HepG2 (cell line): ENCODE measurements at regions not wholly inside any gene's neighbourhood (a gene's known extent, or its start where the extent isn't known, plus 50 kb on each side); places are given as distances from the start of the nearest gene placed in this dataset.

Experiments
- ATAC-seq: fragments of 200-7000 bp; cut with Tn5 transposase; 3 replicates; pipeline ENCODE4 v1.9.1; 2020; ENCODE audit warnings: mild to moderate bottlenecking, moderate library complexity
- BruUV-seq: library from RNA; stranded (reverse); fragments of 400-500 nt; replicated peaks from 2 replicates; lab custom pipeline; 2021; lab: Mats Ljungman, UMichigan
- CTCF ChIA-PET: fragments of 300-600 bp; formaldehyde crosslinking; extraction: SDS; loops from one replicate; lab custom pipeline; 2021; ENCODE audit warnings: low total read pairs, inconsistent platforms, low intra/inter-chr PET ratio; lab: Yijun Ruan, JAX
- POLR2A ChIA-PET: fragments of 350-600 bp; sonication (Branson Sonifier 250); formaldehyde crosslinking; loops from one replicate; lab custom pipeline; 2020; ENCODE audit warnings: antibody characterized with exemption, inconsistent platforms; lab: Yijun Ruan, JAX
- DNase-seq: peaks from one replicate; pipeline ENCODE4 v3.0.0-alpha.2; 2015; ENCODE audit warnings: low spot score
- FAIRE-seq: peaks from 3 replicates; lab custom pipeline; 2011; peaks lifted over from hg19 to GRCh38; lab: Jason Lieb, UNC
- H2AFZ ChIP-seq: one replicate; pipeline ENCODE4 v1.6.1; 2011; ENCODE audit warnings: low read length, inconsistent platforms
- H3K27ac ChIP-seq: fragments of 300-600 bp; 3 replicates; pipeline ENCODE4 v1.8.0; 2011; ENCODE audit warnings: mixed run types, mild to moderate bottlenecking, mixed read lengths, low read length, inconsistent platforms; ENCODE audit not compliant: insufficient read depth; ENCODE audit errors: extremely low read length
- H3K27me3 ChIP-seq, 2 experiments: fragments of 200-600 bp in 1 of 2; 2 replicates in 1 of 2; 3 replicates in 1 of 2; pipeline versions ENCODE4 v1.6.0 to v1.8.0; 2011; ENCODE audit warnings: low read length in 2 of 2, mild to moderate bottlenecking in 2 of 2, moderate library complexity in 2 of 2, inconsistent platforms in 1 of 2; ENCODE audit not compliant: insufficient read depth in 2 of 2, control insufficient read depth in 1 of 2
- H3K36me3 ChIP-seq, 2 experiments: fragments of 200-600 bp in 1 of 2; replicated peaks in 1 of 2; 2 replicates in 1 of 2; 3 replicates in 1 of 2; pipeline versions ENCODE4 v1.5.1 to v1.8.0; 2011; ENCODE audit warnings: low read length in 2 of 2, inconsistent platforms in 1 of 2; ENCODE audit not compliant: insufficient read depth in 2 of 2, control insufficient read depth in 1 of 2
- H3K4me1 ChIP-seq: 2 replicates; pipeline ENCODE4 v1.5.1; 2012; ENCODE audit warnings: low read length, inconsistent platforms; ENCODE audit not compliant: insufficient read depth
- H3K4me2 ChIP-seq: 2 replicates; pipeline ENCODE4 v1.6.0; 2011; ENCODE audit warnings: low read depth, low read length, inconsistent platforms
- H3K4me3 ChIP-seq, 3 experiments: fragments of 200-600 bp in 1 of 3; sonication (generic), shearing (Covaris generic) in 1 of 3; replicated peaks in 1 of 3; 2 replicates each; pipeline ENCODE4 v1.5.1; 2011 to 2016; ENCODE audit warnings: low read length in 3 of 3, inconsistent platforms in 2 of 3, low read depth in 2 of 3, mild to moderate bottlenecking in 2 of 3, control low read depth in 1 of 3, mixed read lengths in 1 of 3; ENCODE audit not compliant: insufficient read depth in 1 of 3
- H3K79me2 ChIP-seq: one replicate; pipeline ENCODE4 v1.6.1; 2011; ENCODE audit warnings: low read length, inconsistent platforms; ENCODE audit not compliant: insufficient read depth
- H3K9ac ChIP-seq: 2 replicates; pipeline ENCODE4 v1.6.0; 2011; ENCODE audit warnings: mild to moderate bottlenecking, low read depth, low read length, inconsistent platforms; ENCODE audit not compliant: insufficient read depth
- H3K9me3 ChIP-seq: 2 replicates; pipeline ENCODE4 v1.5.1; 2012; ENCODE audit warnings: mild to moderate bottlenecking, low read length
- H4K20me1 ChIP-seq: 2 replicates; pipeline ENCODE4 v1.6.0; 2011; ENCODE audit warnings: inconsistent platforms, mild to moderate bottlenecking, low read length, moderate library complexity; ENCODE audit not compliant: insufficient read depth
- EEA1 ChIP-seq: sonication (generic); formaldehyde crosslinking; IDR thresholded peaks from 2 replicates; pipeline ENCODE4 v1.5.1; 2020; ENCODE audit warnings: mild to moderate bottlenecking, missing genetic modification reagents, borderline replicate concordance
- FOXA3 ChIP-seq: IDR thresholded peaks from 2 replicates; pipeline ENCODE4 v1.6.1; 2016; ENCODE audit warnings: missing genetic modification reagents, missing compliant biosample characterization
- HDAC6 ChIP-seq: fragments of 200-600 bp; sonication (generic); IDR thresholded peaks from 2 replicates; pipeline ENCODE4 v1.7.0; 2017; ENCODE audit warnings: mild to moderate bottlenecking, antibody characterized with exemption, low read length, low read depth
- HOXA9 ChIP-seq: sonication (generic); formaldehyde crosslinking; IDR thresholded peaks from 2 replicates; pipeline ENCODE4 v1.8.1; 2022; ENCODE audit warnings: missing genetic modification reagents, mild to moderate bottlenecking, moderate library complexity, borderline replicate concordance
- ISL2 ChIP-seq: sonication (generic); formaldehyde crosslinking; IDR thresholded peaks from 2 replicates; pipeline ENCODE4 v1.5.0; 2020; ENCODE audit warnings: missing genetic modification reagents
- MEIS1 ChIP-seq: sonication (generic); formaldehyde crosslinking; IDR thresholded peaks from 2 replicates; pipeline ENCODE4 v1.9.0; 2021; ENCODE audit warnings: mild to moderate bottlenecking, missing genetic modification reagents, moderate library complexity, borderline replicate concordance
- MTA3 ChIP-seq: sonication (generic); formaldehyde crosslinking; IDR thresholded peaks from 2 replicates; pipeline ENCODE4 v1.4.0; 2020; ENCODE audit warnings: missing genetic modification reagents
- NAIF1 ChIP-seq: sonication (generic); formaldehyde crosslinking; IDR thresholded peaks from 2 replicates; pipeline ENCODE4 v1.5.0; 2020; ENCODE audit warnings: mild to moderate bottlenecking, missing genetic modification reagents, borderline replicate concordance
- ZBTB34 ChIP-seq: sonication (generic); formaldehyde crosslinking; IDR thresholded peaks from 2 replicates; pipeline ENCODE4 v1.8.0; 2022; ENCODE audit warnings: mild to moderate bottlenecking, missing genetic modification reagents
- ZNF136 ChIP-seq: sonication (generic); formaldehyde crosslinking; IDR thresholded peaks from 2 replicates; pipeline ENCODE4 v1.8.1; 2022; ENCODE audit warnings: low read depth, mild to moderate bottlenecking, moderate library complexity, missing genetic modification reagents
- ZNF207 ChIP-seq: fragments of 450-650 bp; IDR thresholded peaks from 2 replicates; pipeline ENCODE4 v1.6.1; 2016; ENCODE audit warnings: antibody characterized with exemption, borderline replicate concordance
- ZNF317 ChIP-seq: sonication (generic); formaldehyde crosslinking; IDR thresholded peaks from 2 replicates; pipeline ENCODE4 v1.5.0; 2020; ENCODE audit warnings: mild to moderate bottlenecking, missing genetic modification reagents
- ZNF501 ChIP-seq: sonication (generic); formaldehyde crosslinking; IDR thresholded peaks from 2 replicates; pipeline ENCODE4 v1.5.1; 2020; ENCODE audit warnings: mild to moderate bottlenecking, moderate library complexity, missing genetic modification reagents
- ZNF512B ChIP-seq: sonication (generic); formaldehyde crosslinking; IDR thresholded peaks from 2 replicates; pipeline ENCODE4 v1.5.1; 2020; ENCODE audit warnings: missing genetic modification reagents, mild to moderate bottlenecking, borderline replicate concordance
- ZNF780A ChIP-seq: sonication (generic); formaldehyde crosslinking; IDR thresholded peaks from 2 replicates; pipeline ENCODE4 v1.8.0; 2022; ENCODE audit warnings: mild to moderate bottlenecking, missing genetic modification reagents, moderate library complexity
- ZSCAN21 ChIP-seq: sonication (generic); formaldehyde crosslinking; IDR thresholded peaks from 2 replicates; pipeline ENCODE4 v1.8.0; 2022; ENCODE audit warnings: mild to moderate bottlenecking, missing genetic modification reagents, moderate library complexity, borderline replicate concordance
- WGBS: methylation state at CpG from one replicate; pipeline ENCODE4 v1.1.6; 2017; ENCODE audit warnings: low lambda C conversion rate; 5-methylcytosine and 5-hydroxymethylcytosine counted together
- in situ Hi-C: cut with HindIII; loops from 2 replicates; pipeline ENCODE4 v1.10.0; 2017; ENCODE audit warnings: low pct_unique_long_range_greater_than_20kb; ENCODE audit not compliant: extremely low pct_ligation_motif_present
- intact Hi-C: fragments of 100-400 bp; cut with micrococcal nuclease; formaldehyde crosslinking; loops from one replicate; pipeline ENCODE4 v1.10.0; 2022; ENCODE audit not compliant: unreplicated experiment

GRCh38 chr13:112205990-112206389 is 139.0 kb downstream of the SOX1 start:
- Histone ChIP-seq H4K20me1 (no peaks in the 10 kb centered on the region), H2AFZ (no peak overlapping the region), H3K27ac (no peak overlapping the region), H3K79me2 (no peaks in the 10 kb centered on the region), H3K4me2 (no peak overlapping the region), H3K36me3 (no peaks in the 10 kb centered on the region), H3K9ac (no peak overlapping the region), H3K27me3 (peaks cover 7 to 56% of the 10 kb centered on the region in 2 experiments), H3K4me3 (no peak overlapping the region), H3K9me3 (no peaks in the 10 kb centered on the region), H3K4me1 (no peaks in the 10 kb centered on the region)
- TF ChIP-seq NAIF1 (no peak), ZNF317 (CRISPR knock-in tag) (no peak), FOXA3 (CRISPR knock-in tag) (no peak)
- BruUV-seq = no TSS peak
- intact Hi-C loops = no loop called here
- 20% methylated on average over 11 of the region's 12 CpGs for WGBS
- DNase-seq = no peak
- ChIA-PET POLR2A (no interaction called here), CTCF (no interaction called here)
- in situ Hi-C loops = loop anchor here (25.0 kb wide), 1 partner anchor 231 kb away; no protein-coding TSS in a partner anchor
- FAIRE-seq = no peak
- ATAC-seq = no peak

- Histone ChIP-seq H3K4me1 (no peaks in the 10 kb centered on the region), H2AFZ (no peak overlapping the region), H3K36me3 (no peaks in the 10 kb centered on the region), H4K20me1 (no peaks in the 10 kb centered on the region), H3K9me3 (no peaks in the 10 kb centered on the region), H3K27ac (no peak overlapping the region), H3K27me3 (peaks cover 5 to 48% of the 10 kb centered on the region in 2 experiments), H3K4me3 (no peak overlapping the region), H3K9ac (no peak overlapping the region), H3K4me2 (no peak overlapping the region), H3K79me2 (no peaks in the 10 kb centered on the region)
- ChIA-PET CTCF (no interaction called here), POLR2A (no interaction called here)
- ATAC-seq = no peak
- no peak for DNase-seq
- no TSS peak for BruUV-seq
- in situ Hi-C loops = loop anchor here (25.0 kb wide), 1 partner anchor 230 kb away; no protein-coding TSS in a partner anchor
- intact Hi-C loops = no loop called here
- no peak for FAIRE-seq
- WGBS = 8% methylated on average over 11 of the region's 11 CpGs
- TF ChIP-seq EEA1 = no peak
- no peak for TF ChIP-seq ZBTB34 (CRISPR knock-in tag)
- no peak for TF ChIP-seq MTA3 (CRISPR knock-in tag)
- no peak for TF ChIP-seq ZSCAN21
- no peak for TF ChIP-seq HDAC6
- no peak for TF ChIP-seq MEIS1 (CRISPR knock-in tag)
- TF ChIP-seq ZNF780A (CRISPR knock-in tag) = no peak
- TF ChIP-seq ZNF512B (CRISPR knock-in tag) = no peak
- no peak for TF ChIP-seq ZNF501 (CRISPR knock-in tag)
- no peak for TF ChIP-seq ISL2 (CRISPR knock-in tag)
- no peak for TF ChIP-seq ZNF136
- no peak for TF ChIP-seq HOXA9 (CRISPR knock-in tag)
- TF ChIP-seq ZNF207 = no peak
Measured at GRCh38 chr13:112207129-112207528, 140.2 kb downstream of the SOX1 start.
